ENCODE measurements at regions not wholly inside any gene's neighbourhood (a gene's known extent, or its start where the extent isn't known, plus 50 kb on each side); places are given as distances from the start of the nearest gene placed in this dataset.

DNA sequence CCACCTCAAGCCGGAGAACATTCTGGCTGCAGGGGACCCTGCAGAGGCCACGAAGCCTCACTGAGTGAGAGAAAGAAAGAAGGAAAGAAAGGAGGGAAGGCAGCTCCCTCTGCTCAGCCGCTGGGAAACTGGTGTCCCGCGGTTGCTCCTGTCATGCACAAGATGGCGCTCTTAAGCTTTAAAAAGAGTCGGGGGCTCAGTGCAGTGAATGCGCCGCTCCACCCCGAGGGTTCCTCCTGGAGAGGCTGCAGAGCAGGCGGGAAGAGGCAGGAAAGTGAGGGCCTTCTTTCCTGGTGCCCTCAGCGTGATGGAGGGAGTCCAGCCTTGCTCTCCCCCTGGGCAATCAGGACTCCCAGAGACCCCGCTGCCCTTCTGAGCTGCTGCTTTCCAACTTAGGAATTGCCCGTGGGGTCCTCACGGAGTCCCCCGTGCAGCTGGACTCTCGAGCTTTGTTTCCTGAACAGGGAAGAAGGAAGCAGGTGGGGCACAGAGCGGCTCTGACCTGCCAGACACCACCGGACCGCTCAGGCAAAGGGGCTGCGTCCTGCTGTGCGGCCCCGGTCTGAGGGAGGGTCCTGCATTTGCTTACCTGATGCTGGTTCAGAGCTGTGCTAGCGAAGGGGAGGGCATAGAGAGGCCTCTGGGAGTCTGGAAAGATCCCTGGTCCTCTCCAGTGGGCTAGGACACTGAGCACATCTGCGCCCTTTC, 141.9 kb upstream of the MKI67 start:
- Histone ChIP-seq H3K36me3 (no peaks in the 10 kb centered on the region), H3K4me1 (ENCODE audit: insufficient read depth) (no peaks in the 10 kb centered on the region), H3K4me3 (no peak overlapping the region), H3K27ac (no peak overlapping the region), H3K27me3 (no peaks in the 10 kb centered on the region), H3K9me3 (no peaks in the 10 kb centered on the region)
- WGBS, 3 donors = 37 to 42% (median 39%) methylated on average over 25 of the region's 25 CpGs
- TF ChIP-seq, protein P1, sequence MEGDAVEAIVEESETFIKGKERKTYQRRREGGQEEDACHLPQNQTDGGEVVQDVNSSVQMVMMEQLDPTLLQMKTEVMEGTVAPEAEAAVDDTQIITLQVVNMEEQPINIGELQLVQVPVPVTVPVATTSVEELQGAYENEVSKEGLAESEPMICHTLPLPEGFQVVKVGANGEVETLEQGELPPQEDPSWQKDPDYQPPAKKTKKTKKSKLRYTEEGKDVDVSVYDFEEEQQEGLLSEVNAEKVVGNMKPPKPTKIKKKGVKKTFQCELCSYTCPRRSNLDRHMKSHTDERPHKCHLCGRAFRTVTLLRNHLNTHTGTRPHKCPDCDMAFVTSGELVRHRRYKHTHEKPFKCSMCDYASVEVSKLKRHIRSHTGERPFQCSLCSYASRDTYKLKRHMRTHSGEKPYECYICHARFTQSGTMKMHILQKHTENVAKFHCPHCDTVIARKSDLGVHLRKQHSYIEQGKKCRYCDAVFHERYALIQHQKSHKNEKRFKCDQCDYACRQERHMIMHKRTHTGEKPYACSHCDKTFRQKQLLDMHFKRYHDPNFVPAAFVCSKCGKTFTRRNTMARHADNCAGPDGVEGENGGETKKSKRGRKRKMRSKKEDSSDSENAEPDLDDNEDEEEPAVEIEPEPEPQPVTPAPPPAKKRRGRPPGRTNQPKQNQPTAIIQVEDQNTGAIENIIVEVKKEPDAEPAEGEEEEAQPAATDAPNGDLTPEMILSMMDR (IDR thresholded peaks at IDR 0.05) = no peak
- TF ChIP-seq POLR2A (IDR thresholded peaks at IDR 0.05) = no peak
- TF ChIP-seq EP300 (IDR thresholded peaks at IDR 0.05) = no peak
- intact Hi-C loops (cut with DNase I) = no loop called here
- DNase-seq = no peak

DNA sequence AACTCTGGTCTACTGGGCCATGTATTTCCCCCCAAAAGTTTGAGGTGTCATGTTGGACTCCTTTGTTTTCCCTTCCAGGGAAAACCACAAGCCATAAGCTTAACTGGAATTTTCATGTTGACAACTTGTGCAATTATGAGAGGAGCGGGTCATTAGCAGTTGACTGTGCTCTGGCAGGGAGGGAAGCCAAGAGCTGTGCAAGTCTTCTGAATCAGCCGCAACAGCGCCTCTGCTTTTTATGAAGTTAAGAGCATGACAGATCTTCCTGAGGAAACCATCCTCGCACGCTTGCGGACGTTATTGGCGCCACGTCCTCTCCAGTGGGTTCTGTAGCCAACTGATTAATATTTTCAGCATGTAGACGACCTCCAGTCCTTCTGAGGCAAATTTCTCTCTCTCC, 148.7 kb upstream of the MKI67 start:
- DNase-seq = no peak
- no peak overlapping the region for H3K4me3 ChIP-seq
- no peaks in the 10 kb centered on the region for H3K9me3 ChIP-seq
- 21 to 33% (median 29%) methylated on average over 10 of the region's 10 CpGs for whole genome bisulfite sequencing, 3 donors
- H3K27me3 ChIP-seq = no peaks in the 10 kb centered on the region
- H3K4me1 ChIP-seq (ENCODE audit: insufficient read depth) = no peaks in the 10 kb centered on the region
- no peak overlapping the region for H3K27ac ChIP-seq
- intact Hi-C loops (cut with DNase I) = no loop called here
- TF ChIP-seq POLR2A (IDR thresholded peaks at IDR 0.05) (no peak), EP300 (IDR thresholded peaks at IDR 0.05) (no peak)
- TF ChIP-seq, protein P1 (IDR thresholded peaks at IDR 0.05) = no peak
- H3K36me3 ChIP-seq = no peaks in the 10 kb centered on the region

DNA sequence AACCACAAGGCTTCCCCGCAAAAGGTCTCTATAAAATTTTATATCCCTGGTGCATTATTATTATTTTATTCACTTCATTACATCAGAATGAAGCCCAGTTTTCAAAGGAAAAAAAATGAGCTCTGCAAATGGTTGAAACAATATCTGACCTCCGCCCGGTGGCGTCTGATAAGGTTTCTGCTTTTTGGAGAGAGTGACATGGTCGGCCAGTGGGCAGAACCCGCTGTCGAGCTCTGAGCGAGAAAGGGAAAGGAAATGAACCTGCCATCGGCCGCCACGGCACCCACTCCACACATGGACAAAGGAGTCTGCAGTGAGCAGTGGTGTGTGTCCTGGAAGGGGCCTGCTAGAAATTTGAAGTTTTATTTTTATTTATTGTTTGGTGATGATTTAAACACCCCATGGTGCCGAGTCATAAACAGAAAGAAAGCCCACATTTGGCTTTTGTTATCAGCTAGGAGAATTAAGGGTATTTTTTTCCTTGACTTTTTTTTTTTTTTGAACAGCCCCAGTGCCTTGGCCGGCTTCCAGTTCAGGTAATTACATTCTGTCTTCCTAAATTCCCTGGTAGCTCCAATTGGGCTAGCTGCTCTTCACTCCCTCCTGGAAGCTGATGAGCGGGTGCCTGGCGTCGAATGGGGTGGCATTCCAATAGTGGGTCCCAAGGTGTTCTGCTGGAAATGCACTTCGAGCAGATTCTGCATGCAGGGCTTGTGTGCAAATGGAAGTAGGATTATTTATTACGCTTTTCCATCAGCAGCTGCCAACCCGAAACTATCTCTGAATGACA, 149.4 kb upstream of the MKI67 start:
- H3K4me3 ChIP-seq = no peak overlapping the region
- H3K9me3 ChIP-seq = no peaks in the 10 kb centered on the region
- TF ChIP-seq POLR2A (IDR thresholded peaks at IDR 0.05) (no peak), EP300 (IDR thresholded peaks at IDR 0.05) (no peak)
- TF ChIP-seq, protein P1 (IDR thresholded peaks at IDR 0.05) = no peak
- no peak for DNase-seq
- intact Hi-C loops (cut with DNase I) = no loop called here
- H3K36me3 ChIP-seq = no peaks in the 10 kb centered on the region
- H3K27me3 ChIP-seq = no peaks in the 10 kb centered on the region
- no peak overlapping the region for H3K27ac ChIP-seq
- H3K4me1 ChIP-seq (ENCODE audit: insufficient read depth) = no peaks in the 10 kb centered on the region
- 66 to 77% (median 75%) methylated on average over 19 of the region's 19 CpGs for WGBS, 3 donors

DNA sequence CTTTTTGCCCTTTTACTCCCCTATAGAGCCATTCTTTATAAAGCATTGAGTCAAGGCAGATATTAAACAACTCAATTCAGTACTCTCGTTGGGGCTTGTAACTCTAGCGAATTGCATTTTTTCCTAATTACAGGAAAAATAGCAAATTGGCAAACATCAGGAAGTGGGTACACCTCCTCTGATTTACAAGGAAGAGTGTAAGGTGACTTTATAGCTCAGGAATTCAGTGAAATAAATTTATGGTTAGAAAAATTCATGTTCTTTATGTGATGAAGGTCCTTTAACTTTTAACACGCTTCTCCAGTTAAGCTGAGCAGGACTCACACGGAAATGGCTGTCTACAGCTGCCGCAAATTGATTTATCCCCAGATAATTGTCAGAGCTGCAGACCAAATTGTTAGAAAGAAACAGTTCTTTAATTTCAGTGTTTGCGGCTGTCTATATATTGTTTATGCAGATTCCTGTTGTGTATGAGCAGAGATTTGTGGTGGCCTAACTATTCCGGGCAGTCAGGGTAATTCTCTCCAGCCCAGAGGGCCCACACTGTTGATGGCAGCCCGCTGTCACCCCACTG, 151.1 kb upstream of the MKI67 start:
- WGBS, 3 donors = 60 to 64% (median 61%) methylated on average over 8 of the region's 8 CpGs
- no peaks in the 10 kb centered on the region for H3K27me3 ChIP-seq

More for the DNA sequence above, 151.1 kb upstream of the MKI67 start:
- intact Hi-C loops (cut with DNase I) = no loop called here
- H3K4me3 ChIP-seq = no peak overlapping the region
- H3K27ac ChIP-seq = no peak overlapping the region
- H3K9me3 ChIP-seq = no peaks in the 10 kb centered on the region
- no peak for TF ChIP-seq EP300 (IDR thresholded peaks at IDR 0.05)
- TF ChIP-seq, protein P1 (IDR thresholded peaks at IDR 0.05) = no peak
- TF ChIP-seq POLR2A (IDR thresholded peaks at IDR 0.05) = no peak
- no peak for DNase-seq
- no peaks in the 10 kb centered on the region for H3K4me1 ChIP-seq (ENCODE audit: insufficient read depth)
- H3K36me3 ChIP-seq = no peaks in the 10 kb centered on the region

Measured in ovary (tissue), 7 donors.